ENCODE measurements at regions not wholly inside any gene's neighbourhood (a gene's known extent, or its start where the extent isn't known, plus 50 kb on each side); places are given as distances from the start of the nearest gene placed in this dataset.
"Not testable (repeated sequence)": the region's sequence is repeated elsewhere in the genome, so short reads cannot be mapped to it uniquely, and the experiment has no call there.

GRCh38 chr21:23811805-23812204 is 1795.5 kb downstream of the MRPL39 start:
- TF ChIP-seq POLR2A (IDR thresholded peaks at IDR 0.05) = no peak
- TF ChIP-seq, protein P1, sequence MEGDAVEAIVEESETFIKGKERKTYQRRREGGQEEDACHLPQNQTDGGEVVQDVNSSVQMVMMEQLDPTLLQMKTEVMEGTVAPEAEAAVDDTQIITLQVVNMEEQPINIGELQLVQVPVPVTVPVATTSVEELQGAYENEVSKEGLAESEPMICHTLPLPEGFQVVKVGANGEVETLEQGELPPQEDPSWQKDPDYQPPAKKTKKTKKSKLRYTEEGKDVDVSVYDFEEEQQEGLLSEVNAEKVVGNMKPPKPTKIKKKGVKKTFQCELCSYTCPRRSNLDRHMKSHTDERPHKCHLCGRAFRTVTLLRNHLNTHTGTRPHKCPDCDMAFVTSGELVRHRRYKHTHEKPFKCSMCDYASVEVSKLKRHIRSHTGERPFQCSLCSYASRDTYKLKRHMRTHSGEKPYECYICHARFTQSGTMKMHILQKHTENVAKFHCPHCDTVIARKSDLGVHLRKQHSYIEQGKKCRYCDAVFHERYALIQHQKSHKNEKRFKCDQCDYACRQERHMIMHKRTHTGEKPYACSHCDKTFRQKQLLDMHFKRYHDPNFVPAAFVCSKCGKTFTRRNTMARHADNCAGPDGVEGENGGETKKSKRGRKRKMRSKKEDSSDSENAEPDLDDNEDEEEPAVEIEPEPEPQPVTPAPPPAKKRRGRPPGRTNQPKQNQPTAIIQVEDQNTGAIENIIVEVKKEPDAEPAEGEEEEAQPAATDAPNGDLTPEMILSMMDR (IDR thresholded peaks at IDR 0.05) = no peak
- no peaks in the 10 kb centered on the region for H3K27me3 ChIP-seq
- H3K4me1 ChIP-seq = no peaks in the 10 kb centered on the region
- no peak overlapping the region for H3K4me3 ChIP-seq
- no peak overlapping the region for H3K27ac ChIP-seq
- ATAC-seq = no peak
- DNase-seq = no peak
- intact Hi-C loops (cut with DNase I) = loop anchor here (10.0 kb wide), 1 partner anchor 57 kb away; no protein-coding TSS in a partner anchor
- WGBS, 2 donors = 22 to 33% methylated on average over 2 of the region's 2 CpGs
- H3K9me3 ChIP-seq = no peaks in the 10 kb centered on the region
- H3K36me3 ChIP-seq (replicated peaks in 1 of 2; ENCODE audit: insufficient read depth in 1 of 2, low read depth in 2 of 2) = no peaks in the 10 kb centered on the region

DNA sequence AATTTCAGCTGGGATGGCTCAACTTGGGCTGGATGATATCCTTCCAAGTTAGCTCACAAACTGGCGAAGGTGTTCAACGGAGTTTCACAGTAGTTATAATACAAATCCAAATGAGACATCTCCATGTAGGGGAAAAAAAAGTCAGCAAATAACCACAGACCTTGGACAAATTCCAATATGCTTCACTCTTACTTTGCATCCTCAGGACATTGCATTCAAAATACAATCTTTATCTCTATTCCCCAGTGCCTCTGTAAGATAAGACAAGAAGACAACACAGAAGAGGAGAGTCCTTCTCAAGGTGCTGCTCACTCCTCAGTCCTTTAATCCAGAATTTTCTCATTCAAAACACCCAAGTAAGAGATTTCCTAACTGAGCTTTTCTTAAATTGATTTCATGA is 1797.7 kb downstream of the MRPL39 start:
- H3K27ac ChIP-seq = no peak overlapping the region
- no peak for DNase-seq
- no peaks in the 10 kb centered on the region for H3K36me3 ChIP-seq (replicated peaks in 1 of 2; ENCODE audit: insufficient read depth in 1 of 2, low read depth in 2 of 2)
- no peaks in the 10 kb centered on the region for H3K9me3 ChIP-seq
- no peak for TF ChIP-seq POLR2A (IDR thresholded peaks at IDR 0.05)
- TF ChIP-seq, protein P1 (IDR thresholded peaks at IDR 0.05) = no peak
- intact Hi-C loops (cut with DNase I) = no loop called here
- 67 to 86% methylated on average over 2 of the region's 2 CpGs for WGBS, 2 donors
- no peaks in the 10 kb centered on the region for H3K27me3 ChIP-seq
- H3K4me3 ChIP-seq = no peak overlapping the region
- no peaks in the 10 kb centered on the region for H3K4me1 ChIP-seq
- no peak for ATAC-seq

DNA sequence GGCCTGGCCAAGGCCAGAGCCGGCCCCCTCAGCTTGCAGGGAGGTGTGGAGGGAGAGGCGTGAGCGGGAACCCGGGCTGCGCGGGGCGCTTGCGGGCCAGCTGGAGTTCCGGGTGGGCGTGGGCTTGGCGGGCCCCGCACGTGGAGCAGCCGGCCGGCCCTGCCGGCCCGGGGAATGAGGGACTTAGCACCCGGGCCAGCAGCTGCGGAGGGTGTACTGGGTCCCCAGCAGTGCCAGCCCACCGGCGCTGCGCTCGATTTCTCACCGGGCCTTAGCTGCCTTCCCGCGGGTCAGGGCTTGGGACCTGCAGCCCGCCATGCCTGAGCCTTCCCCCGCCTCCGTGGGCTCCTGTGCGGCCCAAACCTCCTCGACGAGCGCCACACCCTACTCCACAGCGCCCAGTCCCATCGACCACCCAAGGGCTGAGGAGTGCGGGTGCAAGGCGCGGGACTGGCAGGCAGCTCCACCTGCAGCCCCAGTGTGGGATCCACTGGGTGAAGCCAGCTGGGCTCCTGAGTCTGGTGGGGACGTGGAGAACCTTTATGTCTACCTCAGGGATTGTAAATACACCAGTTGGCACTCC is 1800.2 kb downstream of the MRPL39 start:
- H3K4me1 ChIP-seq; intact Hi-C loops (cut with DNase I): not testable (repeated sequence)
- WGBS, 2 donors = 85 to 95% methylated on average over 15 to 29 of the region's 39 CpGs

GRCh38 chr21:23804866-23805265 is 1802.4 kb downstream of the MRPL39 start:
- Histone ChIP-seq H3K36me3 (replicated peaks in 1 of 2; ENCODE audit: insufficient read depth in 1 of 2, low read depth in 2 of 2) (no peaks in the 10 kb centered on the region), H3K27me3 (no peaks in the 10 kb centered on the region), H3K4me3 (no peak overlapping the region), H3K4me1 (no peaks in the 10 kb centered on the region), H3K27ac (no peak overlapping the region), H3K9me3 (no peaks in the 10 kb centered on the region)
- 51 to 54% methylated on average over 5 of the region's 5 CpGs for WGBS, 2 donors
- no peak for TF ChIP-seq POLR2A (IDR thresholded peaks at IDR 0.05)
- TF ChIP-seq, protein P1 (IDR thresholded peaks at IDR 0.05) = no peak
- intact Hi-C loops (cut with DNase I) = no loop called here
- no peak for ATAC-seq
- DNase-seq = no peak

More for the DNA sequence above, 1800.2 kb downstream of the MRPL39 start:
- not testable (repeated sequence) for H3K27me3 ChIP-seq; H3K27ac ChIP-seq; ATAC-seq; H3K4me3 ChIP-seq; DNase-seq; H3K36me3 ChIP-seq (replicated peaks in 1 of 2; ENCODE audit: insufficient read depth in 1 of 2, low read depth in 2 of 2); H3K9me3 ChIP-seq

DNA sequence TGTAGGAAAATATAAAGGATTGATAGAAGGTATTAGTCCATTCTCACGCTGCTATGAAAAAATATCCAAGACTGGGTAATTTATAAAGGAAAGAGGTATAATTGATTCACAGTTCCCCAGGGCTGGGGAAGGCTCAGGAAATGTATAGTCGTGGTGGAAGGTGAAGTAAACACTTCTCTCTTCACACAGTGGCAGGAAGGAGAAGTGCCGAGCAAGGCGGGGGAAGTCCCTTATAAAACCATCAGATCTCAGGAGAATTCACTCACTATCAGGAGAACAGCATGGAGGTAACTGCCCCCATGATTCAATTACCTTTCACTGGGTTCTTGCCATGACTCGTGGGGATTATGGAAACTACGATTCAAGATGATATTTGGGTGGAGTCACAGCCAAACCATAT is 1806.0 kb downstream of the MRPL39 start:
- no peaks in the 10 kb centered on the region for H3K9me3 ChIP-seq
- intact Hi-C loops (cut with DNase I) = no loop called here
- no peaks in the 10 kb centered on the region for H3K27me3 ChIP-seq
- TF ChIP-seq POLR2A (IDR thresholded peaks at IDR 0.05) = no peak
- TF ChIP-seq, protein P1 (IDR thresholded peaks at IDR 0.05) = no peak
- WGBS, 2 donors = 49 to 55% methylated on average over 6 of the region's 6 CpGs
- no peak overlapping the region for H3K4me3 ChIP-seq
- no peaks in the 10 kb centered on the region for H3K36me3 ChIP-seq (replicated peaks in 1 of 2; ENCODE audit: insufficient read depth in 1 of 2, low read depth in 2 of 2)
- no peaks in the 10 kb centered on the region for H3K4me1 ChIP-seq
- ATAC-seq (no peak), DNase-seq (no peak)
- no peak overlapping the region for H3K27ac ChIP-seq

Measured in body of pancreas (tissue), 4 donors.